ENCODE measurements at regions not wholly inside any gene's neighbourhood (a gene's known extent, or its start where the extent isn't known, plus 50 kb on each side); places are given as distances from the start of the nearest gene placed in this dataset.
A peak's percentile ranks its signal among the peaks of the same experiment; 100 is the strongest.

GRCh38 chr6:95325916-95326315 is 251.4 kb upstream of the MANEA start:
- BruUV-seq (replicated peaks) = no TSS peak
- DNase-seq (ENCODE audit: unreplicated experiment) = peak; percentile 11
- peaks cover 41% of the 10 kb centered on the region for H3K27me3 Mint-ChIP-seq (ENCODE audit: insufficient read depth, unreplicated experiment)
- ChIA-PET POLR2A (no interaction called here), CTCF (no interaction called here)
- intact Hi-C loops (cut with micrococcal nuclease) = no loop called here
- no peak for TF ChIP-seq CTCF (IDR thresholded peaks at IDR 0.05; ENCODE audit: unreplicated experiment)
- no peaks in the 10 kb centered on the region for H3K36me3 Mint-ChIP-seq (ENCODE audit: insufficient read depth, unreplicated experiment)
- no peak overlapping the region for H3K27ac Mint-ChIP-seq (ENCODE audit: low read depth, unreplicated experiment)
- no peaks in the 10 kb centered on the region for H3K9me3 Mint-ChIP-seq (ENCODE audit: unreplicated experiment)
- no peak overlapping the region for H3K4me3 Mint-ChIP-seq (ENCODE audit: unreplicated experiment)
- H3K4me1 Mint-ChIP-seq (ENCODE audit: insufficient read depth, unreplicated experiment) = no peaks in the 10 kb centered on the region

GRCh38 chr6:95328231-95328630 is 249.1 kb upstream of the MANEA start:
- ChIA-PET POLR2A (no interaction called here), CTCF (no interaction called here)
- Mint-ChIP-seq H3K27ac (ENCODE audit: low read depth, unreplicated experiment) (no peak overlapping the region), H3K4me1 (ENCODE audit: insufficient read depth, unreplicated experiment) (no peaks in the 10 kb centered on the region), H3K36me3 (ENCODE audit: insufficient read depth, unreplicated experiment) (no peaks in the 10 kb centered on the region), H3K27me3 (ENCODE audit: insufficient read depth, unreplicated experiment) (peaks cover 35% of the 10 kb centered on the region), H3K9me3 (ENCODE audit: unreplicated experiment) (no peaks in the 10 kb centered on the region), H3K4me3 (ENCODE audit: unreplicated experiment) (no peak overlapping the region)
- intact Hi-C loops (cut with micrococcal nuclease) = no loop called here
- no TSS peak for BruUV-seq (replicated peaks)
- TF ChIP-seq CTCF (IDR thresholded peaks at IDR 0.05; ENCODE audit: unreplicated experiment) = no peak
- DNase-seq (ENCODE audit: unreplicated experiment) = no peak

GRCh38 chr6:95352064-95352795 is 225.1 kb upstream of the MANEA start:
- POLR2A ChIA-PET = no interaction called here
- DNase-seq (ENCODE audit: unreplicated experiment) = no peak

GRCh38 chr6:95354551-95354950 is 222.8 kb upstream of the MANEA start:
- H3K4me3 Mint-ChIP-seq (ENCODE audit: unreplicated experiment) = no peak overlapping the region
- CTCF ChIA-PET = interaction anchor here (0.7 kb wide), 1 partner anchor 144 kb away, joined by 3 read pairs; no protein-coding TSS in a partner anchor

More at GRCh38 chr6:95352064-95352795, 225.1 kb upstream of the MANEA start:
- no peaks in the 10 kb centered on the region for H3K36me3 Mint-ChIP-seq (ENCODE audit: insufficient read depth, unreplicated experiment)
- peak; percentile 22 for TF ChIP-seq CTCF (IDR thresholded peaks at IDR 0.05; ENCODE audit: unreplicated experiment)
- H3K27ac Mint-ChIP-seq (ENCODE audit: low read depth, unreplicated experiment) = no peak overlapping the region
- H3K9me3 Mint-ChIP-seq (ENCODE audit: unreplicated experiment) = no peaks in the 10 kb centered on the region
- no TSS peak for BruUV-seq (replicated peaks)
- H3K4me3 Mint-ChIP-seq (ENCODE audit: unreplicated experiment) = no peak overlapping the region
- H3K27me3 Mint-ChIP-seq (ENCODE audit: insufficient read depth, unreplicated experiment) = peaks cover 50% of the 10 kb centered on the region
- CTCF ChIA-PET = no interaction called here
- intact Hi-C loops (cut with micrococcal nuclease) = loop anchor here (1.0 kb wide), 1 partner anchor 149 kb away; no protein-coding TSS in a partner anchor
- H3K4me1 Mint-ChIP-seq (ENCODE audit: insufficient read depth, unreplicated experiment) = no peaks in the 10 kb centered on the region

More at GRCh38 chr6:95354551-95354950, 222.8 kb upstream of the MANEA start:
- peaks cover 54% of the 10 kb centered on the region for H3K27me3 Mint-ChIP-seq (ENCODE audit: insufficient read depth, unreplicated experiment)
- H3K9me3 Mint-ChIP-seq (ENCODE audit: unreplicated experiment) = no peaks in the 10 kb centered on the region
- no peaks in the 10 kb centered on the region for H3K36me3 Mint-ChIP-seq (ENCODE audit: insufficient read depth, unreplicated experiment)
- H3K27ac Mint-ChIP-seq (ENCODE audit: low read depth, unreplicated experiment) = no peak overlapping the region
- no peaks in the 10 kb centered on the region for H3K4me1 Mint-ChIP-seq (ENCODE audit: insufficient read depth, unreplicated experiment)
- no TSS peak for BruUV-seq (replicated peaks)
- POLR2A ChIA-PET = interaction anchor here (0.7 kb wide), 1 partner anchor 1211 kb away, joined by 3 read pairs; no protein-coding TSS in a partner anchor
- intact Hi-C loops (cut with micrococcal nuclease) = no loop called here
- DNase-seq (ENCODE audit: unreplicated experiment) = no peak
- no peak for TF ChIP-seq CTCF (IDR thresholded peaks at IDR 0.05; ENCODE audit: unreplicated experiment)
